Ishikawa (cell line): ENCODE measurements at regions not wholly inside any gene's neighbourhood (a gene's known extent, or its start where the extent isn't known, plus 50 kb on each side); places are given as distances from the start of the nearest gene placed in this dataset.

Source experiments
- CEBPB ChIP-seq: IDR thresholded peaks from 2 replicates; pipeline ENCODE4 v1.6.1; 2012
- CREB1 ChIP-seq: IDR thresholded peaks from 2 replicates; pipeline ENCODE4 v1.6.1; 2012; ENCODE audit warnings: low read depth
- EGR1 ChIP-seq: IDR thresholded peaks from 2 replicates; pipeline ENCODE4 v1.6.1; 2012
- EP300 ChIP-seq: IDR thresholded peaks from 2 replicates; pipeline ENCODE4 v1.6.1; 2012; ENCODE audit warnings: borderline replicate concordance
- FOXM1 ChIP-seq: IDR thresholded peaks from 2 replicates; pipeline ENCODE4 v1.6.1; 2012; ENCODE audit warnings: low read depth, borderline replicate concordance
- NFIC ChIP-seq: IDR thresholded peaks from 2 replicates; pipeline ENCODE4 v1.6.1; 2012
- RAD21 ChIP-seq: IDR thresholded peaks from 2 replicates; pipeline ENCODE4 v1.6.1; 2012; ENCODE audit warnings: low read depth
- REST ChIP-seq: IDR thresholded peaks from 2 replicates; pipeline ENCODE4 v1.6.1; 2012; ENCODE audit warnings: low read depth, mild to moderate bottlenecking
- TAF1 ChIP-seq: IDR thresholded peaks from 2 replicates; pipeline ENCODE4 v1.6.1; 2012; ENCODE audit warnings: low read depth, mild to moderate bottlenecking
- TCF12 ChIP-seq: IDR thresholded peaks from 2 replicates; pipeline ENCODE4 v1.6.1; 2012; ENCODE audit warnings: low read depth
- TEAD4 ChIP-seq: IDR thresholded peaks from 2 replicates; pipeline ENCODE4 v1.6.1; 2012
- USF1 ChIP-seq: IDR thresholded peaks from 2 replicates; pipeline ENCODE4 v1.6.1; 2012
- YY1 ChIP-seq: IDR thresholded peaks from 2 replicates; pipeline ENCODE4 v1.6.1; 2012; ENCODE audit warnings: low read depth
- ZBTB7A ChIP-seq: IDR thresholded peaks from 2 replicates; pipeline ENCODE4 v1.6.1; 2012; ENCODE audit warnings: low read depth
- TF ChIP-seq, protein P1 (sequence below): IDR thresholded peaks from 2 replicates; pipeline ENCODE4 v1.6.1; 2012

DNA sequence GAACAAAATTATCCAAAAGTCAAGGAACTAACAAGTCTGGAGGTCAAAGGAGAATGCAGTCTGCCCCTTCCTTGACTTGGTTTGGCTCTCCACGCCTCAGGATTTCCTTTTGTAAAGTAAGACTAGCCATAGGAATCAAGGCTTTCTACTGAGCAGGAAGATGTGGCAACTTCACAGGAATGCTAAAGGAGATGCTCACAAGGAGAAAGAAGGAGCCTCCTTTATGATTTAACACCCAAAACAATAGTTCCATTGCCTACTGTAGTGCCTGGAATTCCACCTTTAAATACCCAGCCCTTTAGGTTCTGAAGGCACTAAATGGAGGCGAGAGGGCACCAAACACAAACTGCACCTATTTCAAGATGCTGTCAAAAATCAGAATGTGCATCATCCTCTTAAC is 176.3 kb upstream of the NFIA start:
- TF ChIP-seq, protein P1, sequence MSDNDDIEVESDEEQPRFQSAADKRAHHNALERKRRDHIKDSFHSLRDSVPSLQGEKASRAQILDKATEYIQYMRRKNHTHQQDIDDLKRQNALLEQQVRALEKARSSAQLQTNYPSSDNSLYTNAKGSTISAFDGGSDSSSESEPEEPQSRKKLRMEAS: no peak
- TF ChIP-seq TEAD4: no peak
- no peak for TF ChIP-seq TAF1
- TF ChIP-seq FOXM1: no peak
- TF ChIP-seq EGR1: no peak
- TF ChIP-seq USF1: no peak
- TF ChIP-seq CREB1: no peak
- TF ChIP-seq NFIC: no peak
- TF ChIP-seq CEBPB: no peak

DNA sequence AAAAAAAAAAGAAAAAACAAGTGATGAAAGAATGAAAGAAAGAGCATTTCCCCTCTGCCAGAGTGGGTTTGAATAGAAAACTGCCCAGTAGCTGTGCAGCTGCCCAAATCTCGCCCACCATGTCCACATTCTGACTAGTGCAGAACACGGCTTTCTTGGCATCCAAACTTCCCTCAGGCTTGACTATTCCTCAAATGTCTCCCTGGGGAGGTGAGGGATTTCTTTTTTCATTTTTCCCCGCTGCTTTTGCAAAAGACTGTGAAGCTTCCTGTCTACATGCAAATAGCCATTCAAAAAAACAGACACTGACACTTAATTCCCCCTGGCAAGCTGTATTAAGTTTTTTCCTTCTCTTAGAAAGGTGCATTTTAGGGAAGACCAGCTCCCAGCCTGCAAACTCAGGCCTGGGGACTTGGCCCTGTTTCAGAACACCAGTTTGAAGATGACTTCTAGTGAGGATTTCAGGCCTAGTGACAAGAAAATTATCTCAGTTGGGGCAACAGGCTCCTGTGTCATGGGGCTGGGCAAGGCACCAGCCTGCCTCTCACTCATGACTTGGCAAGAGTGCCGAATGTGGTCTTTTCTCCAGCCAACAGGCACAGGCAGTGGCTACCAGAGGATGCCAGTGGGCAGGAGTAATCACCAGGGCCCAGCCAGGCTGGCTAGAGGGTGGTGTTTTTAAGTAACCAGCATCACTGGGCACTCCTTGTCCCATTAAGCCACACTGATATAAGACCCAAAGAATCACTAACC is 178.1 kb upstream of the NFIA start:
- TF ChIP-seq FOXM1: no peak
- TF ChIP-seq TCF12: no peak
- TF ChIP-seq CREB1: no peak
- no peak for TF ChIP-seq RAD21
- no peak for TF ChIP-seq REST
- TF ChIP-seq CEBPB: no peak
- TF ChIP-seq YY1: no peak
- TF ChIP-seq TAF1: no peak

DNA sequence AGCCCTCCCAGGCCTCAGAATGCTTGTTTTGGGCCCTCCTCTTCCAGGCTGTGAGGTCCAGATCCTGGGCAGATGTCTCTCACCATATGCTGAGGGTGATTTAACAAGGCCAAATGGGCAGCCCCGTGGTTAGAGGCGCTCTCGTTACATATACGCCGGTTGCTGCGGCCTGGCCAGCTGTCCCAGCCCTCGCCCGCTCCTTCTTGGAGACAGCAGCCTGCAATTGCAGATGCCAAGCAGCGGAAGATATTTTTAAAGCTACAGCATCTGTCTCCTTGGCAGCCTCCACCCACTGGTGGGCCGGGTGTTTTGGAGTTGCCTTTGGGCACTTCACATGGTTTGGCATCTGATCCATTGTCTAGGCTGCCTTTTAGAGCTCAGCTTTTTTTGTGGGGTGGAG is 178.8 kb upstream of the NFIA start:
- TF ChIP-seq NFIC (no peak), TAF1 (no peak), REST (no peak)

- TF ChIP-seq USF1 (no peak), NFIC (no peak), EGR1 (no peak), FOXM1 (no peak), CEBPB (no peak), TCF12 (no peak), TEAD4 (no peak), EP300 (no peak), TAF1 (no peak), RAD21 (no peak), REST (no peak), CREB1 (no peak), ZBTB7A (no peak), YY1 (no peak)
- TF ChIP-seq, protein P1: no peak
These were observed 182.9 kb upstream of the NFIA start for GRCh38 chr1:60899464-60899863.

GRCh38 chr1:60898987-60899386 is 183.4 kb upstream of the NFIA start:
- TF ChIP-seq TEAD4 (no peak), TAF1 (no peak), YY1 (no peak), FOXM1 (no peak), ZBTB7A (no peak), RAD21 (no peak), CEBPB (no peak), EGR1 (no peak), CREB1 (no peak), TCF12 (no peak), USF1 (no peak)
- TF ChIP-seq, protein P1: no peak
